GM13977 (cell line): ENCODE measurements at regions not wholly inside any gene's neighbourhood (a gene's known extent, or its start where the extent isn't known, plus 50 kb on each side); places are given as distances from the start of the nearest gene placed in this dataset.

ENCODE experiments used
- DNase-seq: peaks from one replicate; pipeline ENCODE4 v3.0.0; 2012; ENCODE audit warnings: low spot score
- CTCF ChIP-seq: IDR thresholded peaks from 2 replicates; pipeline ENCODE4 v1.5.1; 2012; ENCODE audit warnings: mild to moderate bottlenecking, control low read depth; ENCODE audit not compliant: insufficient read depth; ENCODE audit errors: extremely low read depth, missing control alignments
- in situ Hi-C: fragments of 300-500 bp; cut with MboI; formaldehyde crosslinking; loops from one replicate; pipeline ENCODE4 v1.12.0; 2022; ENCODE audit warnings: low sequenced_read_pairs, low pct_unique_long_range_greater_than_20kb, mixed read lengths, inconsistent platforms; ENCODE audit not compliant: unreplicated experiment

DNA sequence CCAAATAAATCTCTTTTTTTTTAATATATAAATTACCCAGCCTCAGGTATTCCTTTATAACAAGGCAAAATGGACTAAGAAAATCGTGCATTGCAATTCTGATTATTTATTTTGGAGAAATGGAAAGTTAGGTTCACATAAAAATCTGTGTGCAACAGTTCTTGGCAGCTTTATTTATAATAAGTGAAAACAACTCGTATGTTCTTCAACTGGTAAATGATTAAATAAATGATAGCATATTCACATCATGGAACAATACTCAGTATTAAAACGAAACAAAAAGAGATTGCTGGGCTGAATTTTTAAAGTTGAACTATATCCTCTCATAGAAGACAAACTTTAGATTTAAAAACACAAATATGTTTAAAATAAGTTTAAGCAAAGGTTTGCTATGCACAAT is 176.3 kb upstream of the ZNF385D start:
- no peak for TF ChIP-seq CTCF
- in situ Hi-C loops, result no loop called here

GRCh38 chr3:21934591-21934990 is 183.6 kb upstream of the ZNF385D start:
- no peak for DNase-seq
- TF ChIP-seq CTCF, result no peak
- in situ Hi-C loops, result no loop called here

More for the DNA sequence above, 176.3 kb upstream of the ZNF385D start:
- DNase-seq, result no peak

GRCh38 chr3:21936207-21936606 is 185.2 kb upstream of the ZNF385D start:
- no peak for TF ChIP-seq CTCF
- DNase-seq, result no peak
- in situ Hi-C loops, result no loop called here

- DNase-seq, result no peak
- no peak for TF ChIP-seq CTCF
- in situ Hi-C loops, result no loop called here
These were observed 187.3 kb upstream of the ZNF385D start for GRCh38 chr3:21938267-21938681.

- TF ChIP-seq CTCF, result no peak
- in situ Hi-C loops, result no loop called here
- no peak for DNase-seq
These were observed 191.3 kb upstream of the ZNF385D start for GRCh38 chr3:21942328-21942727.

DNA sequence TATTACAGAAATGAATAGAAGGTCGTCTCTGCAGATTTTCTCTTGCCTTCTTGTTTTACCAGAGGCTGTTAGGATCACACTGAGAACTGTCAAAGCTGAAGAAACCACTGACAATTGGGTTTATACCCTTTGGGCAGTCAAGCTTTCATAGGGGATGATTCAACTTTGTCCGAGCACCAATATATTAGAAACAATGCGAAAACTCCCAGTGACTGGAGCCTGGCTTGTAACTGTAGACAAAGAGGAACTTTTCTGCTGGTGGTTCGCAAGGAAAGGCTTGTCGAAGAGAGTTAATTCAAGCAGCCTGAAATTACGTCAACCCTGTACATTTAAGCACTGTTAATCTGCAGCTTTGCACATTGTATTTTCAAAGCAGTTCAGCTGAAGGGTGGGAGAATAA is 193.2 kb upstream of the ZNF385D start:
- in situ Hi-C loops, result no loop called here
- no peak for TF ChIP-seq CTCF
- no peak for DNase-seq

- TF ChIP-seq CTCF, result no peak
- no peak for DNase-seq
- in situ Hi-C loops, result no loop called here
These were observed 201.8 kb upstream of the ZNF385D start for GRCh38 chr3:21952856-21953255.
